HEK293T (cell line): ENCODE measurements at regions not wholly inside any gene's neighbourhood (a gene's known extent, or its start where the extent isn't known, plus 50 kb on each side); places are given as distances from the start of the nearest gene placed in this dataset.

Experiments used
- CTCF ChIA-PET: fragments of 350-600 bp; formaldehyde crosslinking; extraction: SDS; loops from one replicate; lab custom pipeline; 2021; ENCODE audit warnings: antibody characterized with exemption, inconsistent platforms; lab: Yijun Ruan, JAX
- POLR2A ChIA-PET: fragments of 350-600 bp; formaldehyde crosslinking; extraction: SDS; loops from one replicate; lab custom pipeline; 2020; ENCODE audit warnings: antibody characterized with exemption, inconsistent platforms; lab: Yijun Ruan, JAX
- DNase-seq: peaks from one replicate; pipeline ENCODE4 v3.0.0; 2012; ENCODE audit warnings: mixed read lengths; ENCODE audit errors: extremely low spot score
- ARNT ChIP-seq: fragments of 450-650 bp; IDR thresholded peaks from 2 replicates; pipeline ENCODE4 v1.6.1; 2017; ENCODE audit warnings: mild to moderate bottlenecking
- BHLHE40 ChIP-seq: fragments of 450-650 bp; IDR thresholded peaks from 2 replicates; pipeline ENCODE4 v1.6.1; 2016; ENCODE audit warnings: mild to moderate bottlenecking, moderate library complexity, borderline replicate concordance
- CTBP1 ChIP-seq: fragments of 450-650 bp; IDR thresholded peaks from 2 replicates; pipeline ENCODE4 v1.6.1; 2016; ENCODE audit warnings: borderline replicate concordance
- ELF4 ChIP-seq: fragments of 450-650 bp; IDR thresholded peaks from 2 replicates; pipeline ENCODE4 v1.6.1; 2017; ENCODE audit warnings: antibody characterized with exemption
- FOXA1 ChIP-seq: fragments of 450-650 bp; IDR thresholded peaks from 2 replicates; pipeline ENCODE4 v1.6.1; 2016; ENCODE audit warnings: mild to moderate bottlenecking
- FOXK2 ChIP-seq: fragments of 450-650 bp; IDR thresholded peaks from 2 replicates; pipeline ENCODE4 v1.6.1; 2016; ENCODE audit warnings: mild to moderate bottlenecking
- FOXM1 ChIP-seq: fragments of 450-650 bp; IDR thresholded peaks from 2 replicates; pipeline ENCODE4 v1.6.1; 2017; ENCODE audit warnings: mild to moderate bottlenecking, borderline replicate concordance
- HDGF ChIP-seq: fragments of 450-650 bp; IDR thresholded peaks from 2 replicates; pipeline ENCODE4 v1.6.1; 2017; ENCODE audit warnings: antibody characterized with exemption, borderline replicate concordance
- L3MBTL2 ChIP-seq: fragments of 450-650 bp; conservative IDR thresholded peaks from 2 replicates; pipeline ENCODE4 v1.6.1; 2016; ENCODE audit warnings: mild to moderate bottlenecking
- LEF1 ChIP-seq: fragments of 450-650 bp; IDR thresholded peaks from 2 replicates; pipeline ENCODE4 v1.6.1; 2017; ENCODE audit warnings: mild to moderate bottlenecking, borderline replicate concordance
- NFRKB ChIP-seq: fragments of 450-650 bp; IDR thresholded peaks from 2 replicates; pipeline ENCODE4 v1.6.1; 2016; ENCODE audit warnings: mild to moderate bottlenecking, moderate library complexity
- PKNOX1 ChIP-seq: fragments of 450-650 bp; IDR thresholded peaks from 2 replicates; pipeline ENCODE4 v1.6.1; 2016
- SP1 ChIP-seq: fragments of 450-650 bp; IDR thresholded peaks from 2 replicates; pipeline ENCODE4 v1.6.1; 2017
- SUZ12 ChIP-seq: fragments of 450-650 bp; IDR thresholded peaks from 2 replicates; pipeline ENCODE4 v1.6.1; 2016; ENCODE audit warnings: mild to moderate bottlenecking
- TARDBP ChIP-seq: fragments of 450-650 bp; IDR thresholded peaks from 2 replicates; pipeline ENCODE4 v1.6.1; 2016
- ZNF384 ChIP-seq: fragments of 450-650 bp; IDR thresholded peaks from 2 replicates; pipeline ENCODE4 v1.6.1; 2016

GRCh38 chr2:19287324-19287723 lies 71.1 kb downstream of the OSR1 start:
- CTCF ChIA-PET = no interaction called here
- POLR2A ChIA-PET = no interaction called here
- TF ChIP-seq FOXA1 (no peak), FOXK2 (no peak), CTBP1 (no peak), ZNF384 (no peak), FOXM1 (no peak), ELF4 (no peak), ARNT (no peak), SP1 (no peak), L3MBTL2 (no peak), TARDBP (no peak), BHLHE40 (no peak), HDGF (no peak), PKNOX1 (no peak), LEF1 (no peak), NFRKB (no peak), SUZ12 (no peak)
- DNase-seq = no peak

GRCh38 chr2:19282305-19282704 lies 76.1 kb downstream of the OSR1 start:
- ChIA-PET POLR2A (no interaction called here), CTCF (no interaction called here)
- DNase-seq = no peak
- no peak for TF ChIP-seq SP1
- TF ChIP-seq LEF1 = no peak
- no peak for TF ChIP-seq HDGF
- no peak for TF ChIP-seq CTBP1
- TF ChIP-seq BHLHE40 = no peak
- no peak for TF ChIP-seq ARNT
- TF ChIP-seq ELF4 = no peak
- TF ChIP-seq PKNOX1 = no peak
- no peak for TF ChIP-seq FOXM1
- no peak for TF ChIP-seq FOXK2
- no peak for TF ChIP-seq L3MBTL2
- TF ChIP-seq FOXA1 = no peak
- no peak for TF ChIP-seq TARDBP
- TF ChIP-seq NFRKB = no peak

- no peak for TF ChIP-seq FOXK2
- TF ChIP-seq L3MBTL2 = no peak
- no peak for TF ChIP-seq LEF1
- TF ChIP-seq CTBP1 = no peak
- no peak for TF ChIP-seq HDGF
- no peak for TF ChIP-seq PKNOX1
- no peak for TF ChIP-seq FOXA1
- no peak for TF ChIP-seq ELF4
- no peak for TF ChIP-seq ARNT
- TF ChIP-seq BHLHE40 = no peak
- no peak for TF ChIP-seq FOXM1
- no peak for TF ChIP-seq SP1
- no peak for TF ChIP-seq ZNF384
- TF ChIP-seq SUZ12 = no peak
- no peak for TF ChIP-seq NFRKB
- TF ChIP-seq TARDBP = no peak
- no peak for DNase-seq
- POLR2A ChIA-PET = no interaction called here
- CTCF ChIA-PET = no interaction called here
Observed at GRCh38 chr2:19274439-19274838, 84.0 kb downstream of the OSR1 start.

GRCh38 chr2:19272941-19273470 lies 85.4 kb downstream of the OSR1 start:
- no peak for DNase-seq
- ChIA-PET POLR2A (no interaction called here), CTCF (no interaction called here)
- no peak for TF ChIP-seq HDGF
- no peak for TF ChIP-seq NFRKB
- TF ChIP-seq PKNOX1 = no peak
- TF ChIP-seq TARDBP = no peak
- no peak for TF ChIP-seq FOXA1
- no peak for TF ChIP-seq BHLHE40
- TF ChIP-seq SUZ12 = no peak
- TF ChIP-seq ZNF384 = no peak
- no peak for TF ChIP-seq L3MBTL2
- TF ChIP-seq ARNT = no peak
- no peak for TF ChIP-seq ELF4
- no peak for TF ChIP-seq FOXK2
- no peak for TF ChIP-seq CTBP1
- TF ChIP-seq FOXM1 = no peak
- no peak for TF ChIP-seq LEF1
- no peak for TF ChIP-seq SP1

- no peak for DNase-seq
- TF ChIP-seq TARDBP (no peak), PKNOX1 (no peak), SUZ12 (no peak), LEF1 (no peak), L3MBTL2 (no peak), FOXM1 (no peak), ZNF384 (no peak), FOXK2 (no peak), FOXA1 (no peak), HDGF (no peak), SP1 (no peak), ARNT (no peak), ELF4 (no peak)
- CTCF ChIA-PET = no interaction called here
- POLR2A ChIA-PET = no interaction called here
Observed at GRCh38 chr2:19272039-19272438, 86.4 kb downstream of the OSR1 start.
